ENCODE measurements at regions not wholly inside any gene's neighbourhood (a gene's known extent, or its start where the extent isn't known, plus 50 kb on each side); places are given as distances from the start of the nearest gene placed in this dataset.
"Not testable (repeated sequence)": the region's sequence is repeated elsewhere in the genome, so short reads cannot be mapped to it uniquely, and the experiment has no call there.

DNA sequence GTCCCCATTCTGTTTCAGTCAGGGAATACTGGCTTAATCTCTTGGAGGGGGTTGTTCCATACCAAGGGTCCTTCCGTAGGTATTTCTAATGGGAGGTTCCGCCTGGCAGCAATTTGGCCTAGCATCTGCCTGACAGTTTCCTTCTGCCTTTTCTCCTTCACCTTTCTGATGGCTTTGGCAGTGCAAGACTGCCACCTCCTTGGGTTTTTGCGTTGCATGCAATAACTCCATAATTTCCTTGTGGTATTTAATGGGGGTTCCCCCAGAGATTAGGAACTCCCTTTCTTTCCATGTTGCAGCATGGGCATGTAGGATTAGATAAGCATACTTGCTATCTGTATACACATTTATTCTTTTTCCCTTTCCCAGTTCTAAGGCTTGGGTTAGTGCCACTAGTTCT is 93.0 kb upstream of the ACSL1 start:
- TF ChIP-seq POLR2A (IDR thresholded peaks at IDR 0.05; ENCODE audit: low read length); GATA1 (IDR thresholded peaks at IDR 0.05; ENCODE audit: low read depth, low read length): not testable (repeated sequence)

All from erythroblast (primary cell).